ENCODE measurements at regions not wholly inside any gene's neighbourhood (a gene's known extent, or its start where the extent isn't known, plus 50 kb on each side); places are given as distances from the start of the nearest gene placed in this dataset.
"Not testable (repeated sequence)": the region's sequence is repeated elsewhere in the genome, so short reads cannot be mapped to it uniquely, and the experiment has no call there.

GRCh38 chr2:34892256-34892655 is 1293.2 kb upstream of the FAM98A start:
- in situ Hi-C loops (cut with MboI; ENCODE audit: low sequenced_read_pairs): no loop called here

GRCh38 chr2:34875091-34875745 is 1276.1 kb upstream of the FAM98A start:
- in situ Hi-C loops (cut with MboI; ENCODE audit: low sequenced_read_pairs): no loop called here

- in situ Hi-C loops (cut with MboI; ENCODE audit: low sequenced_read_pairs): no loop called here
Observed at GRCh38 chr2:34853646-34854045, 1254.5 kb upstream of the FAM98A start.

- in situ Hi-C loops (cut with MboI; ENCODE audit: low sequenced_read_pairs): no loop called here
Observed at GRCh38 chr2:34851804-34852203, 1252.7 kb upstream of the FAM98A start.

GRCh38 chr2:34849827-34850226 is 1250.7 kb upstream of the FAM98A start:
- in situ Hi-C loops (cut with MboI; ENCODE audit: low sequenced_read_pairs): no loop called here

GRCh38 chr2:34848691-34849090 is 1249.6 kb upstream of the FAM98A start:
- in situ Hi-C loops (cut with MboI; ENCODE audit: low sequenced_read_pairs): no loop called here

- in situ Hi-C loops (cut with MboI; ENCODE audit: low sequenced_read_pairs): no loop called here
Observed at GRCh38 chr2:34848132-34848531, 1249.0 kb upstream of the FAM98A start.

- in situ Hi-C loops (cut with MboI; ENCODE audit: low sequenced_read_pairs): no loop called here
Observed at GRCh38 chr2:34844629-34845028, 1245.5 kb upstream of the FAM98A start.

GRCh38 chr2:34838408-34838807 is 1239.3 kb upstream of the FAM98A start:
- in situ Hi-C loops (cut with MboI; ENCODE audit: low sequenced_read_pairs): no loop called here

- in situ Hi-C loops (cut with MboI; ENCODE audit: low sequenced_read_pairs): no loop called here
Observed at GRCh38 chr2:34836361-34836760, 1237.3 kb upstream of the FAM98A start.

- in situ Hi-C loops (cut with MboI; ENCODE audit: low sequenced_read_pairs): no loop called here
Observed at GRCh38 chr2:34831096-34831495, 1232.0 kb upstream of the FAM98A start.

GRCh38 chr2:34828481-34828880 is 1229.4 kb upstream of the FAM98A start:
- in situ Hi-C loops (cut with MboI; ENCODE audit: low sequenced_read_pairs): no loop called here

GRCh38 chr2:34827398-34827797 is 1228.3 kb upstream of the FAM98A start:
- in situ Hi-C loops (cut with MboI; ENCODE audit: low sequenced_read_pairs): no loop called here

GRCh38 chr2:34825686-34826085 is 1226.6 kb upstream of the FAM98A start:
- in situ Hi-C loops (cut with MboI; ENCODE audit: low sequenced_read_pairs): no loop called here

- in situ Hi-C loops (cut with MboI; ENCODE audit: low sequenced_read_pairs): no loop called here
Observed at GRCh38 chr2:34822616-34823015, 1223.5 kb upstream of the FAM98A start.

GRCh38 chr2:34815052-34815741 is 1216.1 kb upstream of the FAM98A start:
- in situ Hi-C loops (cut with MboI; ENCODE audit: low sequenced_read_pairs): no loop called here

GRCh38 chr2:34810456-34810855 is 1211.4 kb upstream of the FAM98A start:
- in situ Hi-C loops (cut with MboI; ENCODE audit: low sequenced_read_pairs): no loop called here

GRCh38 chr2:34808426-34808825 is 1209.3 kb upstream of the FAM98A start:
- in situ Hi-C loops (cut with MboI; ENCODE audit: low sequenced_read_pairs): no loop called here

GRCh38 chr2:34806891-34807290 is 1207.8 kb upstream of the FAM98A start:
- in situ Hi-C loops (cut with MboI; ENCODE audit: low sequenced_read_pairs): no loop called here

GRCh38 chr2:34806396-34806795 is 1207.3 kb upstream of the FAM98A start:
- in situ Hi-C loops (cut with MboI; ENCODE audit: low sequenced_read_pairs): no loop called here

- in situ Hi-C loops (cut with MboI; ENCODE audit: low sequenced_read_pairs): no loop called here
Observed at GRCh38 chr2:34799556-34799955, 1200.5 kb upstream of the FAM98A start.

GRCh38 chr2:34795586-34795985 is 1196.5 kb upstream of the FAM98A start:
- in situ Hi-C loops (cut with MboI; ENCODE audit: low sequenced_read_pairs): not testable (repeated sequence)

- in situ Hi-C loops (cut with MboI; ENCODE audit: low sequenced_read_pairs): no loop called here
Observed at GRCh38 chr2:34789169-34789568, 1190.1 kb upstream of the FAM98A start.
